ENCODE measurements at regions not wholly inside any gene's neighbourhood (a gene's known extent, or its start where the extent isn't known, plus 50 kb on each side); places are given as distances from the start of the nearest gene placed in this dataset.

DNA sequence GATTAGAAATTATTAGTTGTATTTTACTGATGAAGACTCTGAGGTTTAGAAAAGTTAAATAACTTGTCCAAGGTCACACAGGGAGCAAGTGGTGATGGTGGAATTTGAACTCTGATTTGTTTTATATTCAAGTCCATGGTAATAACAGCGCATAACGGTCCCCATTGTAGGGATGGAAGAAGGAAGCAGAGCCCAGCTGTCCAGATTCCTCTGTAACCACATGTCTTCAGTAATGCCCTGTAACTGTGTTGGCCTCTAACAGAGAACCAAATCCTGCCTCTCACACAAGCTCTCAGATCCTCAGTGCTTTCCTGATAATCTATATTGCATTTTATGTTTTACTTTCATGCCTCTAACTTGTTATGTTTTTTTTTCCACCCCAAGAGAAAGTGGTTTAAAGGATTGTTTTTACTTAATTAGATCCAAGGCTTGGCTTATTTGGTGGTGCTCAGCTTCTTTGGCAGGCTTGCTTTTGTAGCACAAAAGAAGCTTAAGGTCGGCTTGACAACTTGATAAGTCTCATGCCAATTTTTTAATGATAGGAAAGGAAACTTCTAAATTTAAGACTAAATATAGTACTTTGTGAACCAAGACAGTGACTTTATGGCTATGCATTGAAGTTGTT lies 105.1 kb upstream of the SEL1L start:
- TF ChIP-seq, protein P1, sequence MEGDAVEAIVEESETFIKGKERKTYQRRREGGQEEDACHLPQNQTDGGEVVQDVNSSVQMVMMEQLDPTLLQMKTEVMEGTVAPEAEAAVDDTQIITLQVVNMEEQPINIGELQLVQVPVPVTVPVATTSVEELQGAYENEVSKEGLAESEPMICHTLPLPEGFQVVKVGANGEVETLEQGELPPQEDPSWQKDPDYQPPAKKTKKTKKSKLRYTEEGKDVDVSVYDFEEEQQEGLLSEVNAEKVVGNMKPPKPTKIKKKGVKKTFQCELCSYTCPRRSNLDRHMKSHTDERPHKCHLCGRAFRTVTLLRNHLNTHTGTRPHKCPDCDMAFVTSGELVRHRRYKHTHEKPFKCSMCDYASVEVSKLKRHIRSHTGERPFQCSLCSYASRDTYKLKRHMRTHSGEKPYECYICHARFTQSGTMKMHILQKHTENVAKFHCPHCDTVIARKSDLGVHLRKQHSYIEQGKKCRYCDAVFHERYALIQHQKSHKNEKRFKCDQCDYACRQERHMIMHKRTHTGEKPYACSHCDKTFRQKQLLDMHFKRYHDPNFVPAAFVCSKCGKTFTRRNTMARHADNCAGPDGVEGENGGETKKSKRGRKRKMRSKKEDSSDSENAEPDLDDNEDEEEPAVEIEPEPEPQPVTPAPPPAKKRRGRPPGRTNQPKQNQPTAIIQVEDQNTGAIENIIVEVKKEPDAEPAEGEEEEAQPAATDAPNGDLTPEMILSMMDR (IDR thresholded peaks at IDR 0.05), result no peak
- TF ChIP-seq POLR2A (IDR thresholded peaks at IDR 0.05) (no peak), POLR2AphosphoS5 (IDR thresholded peaks at IDR 0.05) (no peak), EP300 (IDR thresholded peaks at IDR 0.05) (no peak)

Data from sigmoid colon (tissue), 4 donors.